Middle frontal gyrus (tissue), 1 donor: ENCODE measurements at regions not wholly inside any gene's neighbourhood (a gene's known extent, or its start where the extent isn't known, plus 50 kb on each side); places are given as distances from the start of the nearest gene placed in this dataset.

ENCODE experiments used
- DNase-seq: peaks from one replicate; pipeline ENCODE4 v3.0.0-alpha.2; 2015; ENCODE audit warnings: low spot score; ENCODE audit errors: extremely low spot score

GRCh38 chr9:79362100-79363081 lies 209.4 kb upstream of the TLE4 start:
- DNase-seq = no peak

GRCh38 chr9:79369676-79370075 lies 202.1 kb upstream of the TLE4 start:
- no peak for DNase-seq

DNA sequence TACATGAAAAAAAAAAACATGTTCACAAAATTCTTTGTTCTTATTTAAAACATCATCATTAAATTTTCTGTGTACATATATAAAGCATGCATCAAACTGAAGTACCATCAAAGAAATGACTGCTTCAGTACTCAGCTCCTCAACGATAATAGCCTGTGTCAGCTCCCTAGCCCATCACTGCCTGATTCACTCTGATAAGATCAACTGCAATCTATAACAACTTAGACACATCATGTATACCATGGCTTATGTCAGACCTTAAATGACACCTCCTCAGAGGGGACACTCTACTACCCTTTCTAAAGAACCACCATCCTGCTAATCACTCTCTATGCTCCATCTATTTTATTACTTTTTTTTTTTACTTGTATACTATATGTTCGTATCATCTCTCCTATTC lies 200.5 kb upstream of the TLE4 start:
- DNase-seq = no peak

GRCh38 chr9:79371948-79372555 lies 199.7 kb upstream of the TLE4 start:
- no peak for DNase-seq

- DNase-seq = no peak
Measured at GRCh38 chr9:79377339-79377855, 194.4 kb upstream of the TLE4 start.

DNA sequence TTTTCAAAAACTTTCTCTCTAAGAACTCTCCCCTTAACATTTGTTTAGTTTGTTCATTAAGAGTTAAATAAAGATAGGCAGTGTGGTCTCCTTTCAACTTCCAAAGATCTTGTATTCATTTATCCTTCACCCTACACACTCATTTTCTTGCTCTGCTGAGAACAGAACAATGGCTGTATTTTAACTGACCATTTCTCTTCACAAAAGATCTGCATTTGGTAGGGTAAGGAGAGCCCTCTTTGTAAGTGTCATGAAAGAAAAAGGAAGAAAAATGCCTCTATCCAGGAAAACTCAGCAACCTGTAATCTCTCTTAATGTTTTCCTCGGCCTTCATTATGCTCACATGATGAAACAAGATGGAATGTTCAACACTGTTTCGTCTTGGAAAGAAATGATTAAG lies 193.7 kb upstream of the TLE4 start:
- DNase-seq = no peak

DNA sequence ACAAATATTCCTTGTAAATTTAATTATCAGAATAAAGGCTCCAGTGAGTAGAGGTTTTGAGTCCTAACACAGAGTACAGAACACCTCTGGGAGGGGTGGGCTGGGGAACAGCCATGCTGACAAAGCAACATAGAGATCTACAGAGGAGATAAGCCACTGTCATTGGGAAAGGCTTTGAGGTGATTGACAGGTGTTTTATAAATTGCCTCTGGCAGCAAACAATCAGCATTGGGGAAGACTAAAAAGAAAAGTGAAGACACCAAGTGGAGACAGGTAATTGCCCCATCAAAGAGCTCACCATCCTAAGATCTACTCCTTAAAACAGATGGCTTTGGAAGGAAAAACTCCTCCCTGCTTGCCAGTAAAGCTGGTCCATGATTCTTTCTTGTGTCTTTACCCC lies 189.7 kb upstream of the TLE4 start:
- no peak for DNase-seq

GRCh38 chr9:79382458-79382857 lies 189.3 kb upstream of the TLE4 start:
- no peak for DNase-seq

- DNase-seq = no peak
Measured at GRCh38 chr9:79383096-79383495, 188.7 kb upstream of the TLE4 start.

- no peak for DNase-seq
Measured at GRCh38 chr9:79384091-79384490, 187.7 kb upstream of the TLE4 start.

GRCh38 chr9:79384501-79384900 lies 187.3 kb upstream of the TLE4 start:
- DNase-seq = no peak

DNA sequence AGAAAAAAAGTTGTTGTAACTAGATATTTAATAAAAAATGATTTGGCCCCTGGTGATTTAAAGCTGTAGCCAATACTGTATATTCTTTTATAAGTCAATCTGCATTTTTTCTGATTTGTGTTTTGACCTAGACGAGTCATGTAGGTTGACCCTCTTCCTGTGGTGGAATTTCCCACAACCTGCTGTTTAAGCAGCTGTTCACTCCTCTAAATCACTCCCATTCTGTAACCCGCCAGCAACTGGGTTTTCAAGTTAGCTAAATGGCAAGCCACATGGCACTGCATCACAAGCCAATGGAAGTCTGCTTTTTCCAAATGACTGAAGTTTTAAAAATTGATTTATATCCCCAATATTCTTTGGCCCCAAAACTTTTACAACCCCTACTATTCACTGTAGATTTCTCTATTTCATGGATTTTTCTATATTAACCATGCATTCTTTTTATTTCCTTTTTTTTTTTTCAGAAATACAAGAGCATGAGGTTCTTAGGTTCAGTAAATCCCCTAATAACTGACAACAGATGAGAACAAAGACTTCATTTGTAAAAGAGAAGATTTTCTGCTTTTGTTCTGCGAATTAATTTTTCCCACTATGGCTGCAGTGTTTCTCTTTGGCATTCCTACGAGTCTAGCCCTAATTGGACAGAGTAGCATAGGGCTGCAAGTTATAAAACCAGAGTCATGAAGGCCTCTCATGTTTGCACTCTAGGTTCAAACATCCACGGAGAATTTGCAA lies 184.5 kb upstream of the TLE4 start:
- DNase-seq = no peak

DNA sequence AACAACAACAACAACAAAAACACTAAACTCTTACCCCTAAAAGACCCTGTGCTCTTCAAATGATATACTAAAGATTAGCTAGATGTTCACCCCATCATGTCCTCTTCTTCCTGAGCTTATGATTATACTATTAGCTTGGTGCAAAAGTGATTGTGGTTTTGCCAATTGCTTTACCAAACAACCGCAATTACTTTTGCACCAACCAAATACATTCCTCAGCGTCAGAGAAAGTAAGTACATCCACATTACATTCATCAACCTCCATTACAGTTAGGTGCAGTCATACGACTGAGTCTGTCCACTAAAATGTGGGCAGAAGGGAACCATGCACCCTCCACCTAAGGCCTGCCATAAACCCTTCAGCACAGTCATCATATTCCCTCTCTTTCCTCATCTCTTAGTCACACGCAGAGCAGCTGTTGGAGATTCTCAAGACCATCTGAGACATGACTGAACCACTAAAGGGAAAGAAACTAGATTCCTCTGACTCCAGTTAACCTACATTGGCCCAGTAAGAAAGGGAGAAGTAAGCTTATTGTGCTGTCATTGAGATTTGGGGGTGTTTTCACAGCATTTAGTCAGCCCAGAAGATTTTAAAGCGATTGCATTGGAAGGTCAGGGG lies 181.6 kb upstream of the TLE4 start:
- DNase-seq = no peak

GRCh38 chr9:79390781-79391770 lies 180.7 kb upstream of the TLE4 start:
- DNase-seq = no peak

GRCh38 chr9:79395228-79395627 lies 176.5 kb upstream of the TLE4 start:
- DNase-seq = no peak

DNA sequence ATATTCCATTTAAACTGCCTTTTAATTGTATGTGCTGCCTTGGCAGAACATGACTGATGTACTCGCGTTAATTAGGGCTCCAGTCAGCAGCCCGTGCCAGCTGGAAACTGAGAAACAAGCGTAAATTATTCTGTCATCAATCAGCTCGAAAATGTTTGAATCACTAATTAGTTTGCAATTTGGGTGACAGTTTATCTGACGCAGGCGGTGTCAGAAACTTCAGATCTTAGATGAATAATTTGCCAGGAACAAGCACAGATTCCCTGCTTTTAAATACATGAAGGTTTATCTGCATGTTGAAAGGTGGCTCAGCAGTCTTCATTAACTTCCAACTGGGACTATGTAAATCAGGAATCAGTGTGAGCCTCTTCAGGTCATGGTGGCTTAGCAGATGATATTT lies 176.0 kb upstream of the TLE4 start:
- DNase-seq = no peak

- DNase-seq = no peak
Measured at GRCh38 chr9:79396168-79396567, 175.6 kb upstream of the TLE4 start.

DNA sequence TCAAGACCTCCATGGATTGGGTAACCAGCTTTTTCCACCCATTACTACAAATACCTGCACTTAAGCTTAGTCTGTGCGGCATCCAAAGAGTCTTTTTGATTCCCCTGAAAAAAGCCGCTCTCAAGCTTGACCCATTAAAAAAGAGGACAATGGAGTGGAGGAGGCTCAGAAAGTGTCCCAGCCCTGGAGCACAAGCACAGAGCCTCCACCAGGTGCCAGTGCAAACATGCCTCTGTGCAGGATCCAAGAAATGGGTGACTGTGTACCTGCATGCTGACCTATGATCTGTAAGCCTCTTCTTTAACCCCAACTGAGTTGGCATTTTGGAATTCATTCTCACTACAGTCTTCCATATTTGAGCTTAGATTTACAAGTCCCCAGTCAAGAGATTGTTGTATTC lies 168.3 kb upstream of the TLE4 start:
- no peak for DNase-seq

DNA sequence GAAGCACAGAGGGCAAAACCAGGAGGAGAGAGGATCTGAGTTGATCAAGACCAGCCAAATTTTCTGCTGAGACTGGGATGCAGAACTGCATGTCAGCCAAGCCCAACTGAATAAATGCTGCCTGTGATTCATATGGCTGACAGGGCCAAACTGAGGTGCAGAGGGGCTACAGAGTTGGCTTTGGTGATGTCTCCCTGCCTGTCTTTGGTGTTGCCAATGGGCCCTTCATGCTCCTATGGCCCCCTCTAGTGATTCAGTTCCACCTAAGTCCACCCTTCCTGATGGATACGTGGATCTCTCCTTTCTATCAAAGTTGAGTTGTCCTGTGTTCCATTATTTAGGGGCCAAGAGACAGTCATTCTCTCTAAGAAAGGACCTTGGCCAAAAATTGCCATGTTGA lies 163.6 kb upstream of the TLE4 start:
- DNase-seq = no peak

GRCh38 chr9:79408617-79409016 lies 163.1 kb upstream of the TLE4 start:
- no peak for DNase-seq
